LNCAP (cell line): ENCODE measurements at regions not wholly inside any gene's neighbourhood (a gene's known extent, or its start where the extent isn't known, plus 50 kb on each side); places are given as distances from the start of the nearest gene placed in this dataset.

ENCODE experiments used
- CTCF ChIP-seq: fragments of 450-650 bp; IDR thresholded peaks from 2 replicates; pipeline ENCODE4 v1.5.1; 2017; ENCODE audit warnings: mild to moderate bottlenecking

GRCh38 chr12:75699251-75699650 is 187.8 kb upstream of the KRR1 start:
- TF ChIP-seq CTCF, result no peak

DNA sequence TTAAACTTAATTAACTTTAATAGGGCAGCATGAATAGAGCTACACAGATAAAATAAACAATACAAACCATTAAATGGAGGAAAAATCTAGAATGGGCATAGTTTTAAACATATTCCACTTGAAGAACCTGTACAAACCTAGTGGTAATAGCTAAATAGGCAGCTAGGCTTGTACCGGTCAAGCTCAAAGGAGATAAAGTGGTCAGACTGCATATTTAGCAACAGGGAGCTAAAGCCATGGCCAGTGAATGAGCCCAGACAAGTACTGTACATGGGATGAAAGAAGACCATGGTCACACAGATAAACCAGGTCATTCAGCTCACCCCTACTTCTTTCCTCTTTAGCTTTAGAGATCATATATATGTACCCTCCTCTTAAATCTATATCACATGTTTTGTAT is 186.6 kb upstream of the KRR1 start:
- no peak for TF ChIP-seq CTCF

DNA sequence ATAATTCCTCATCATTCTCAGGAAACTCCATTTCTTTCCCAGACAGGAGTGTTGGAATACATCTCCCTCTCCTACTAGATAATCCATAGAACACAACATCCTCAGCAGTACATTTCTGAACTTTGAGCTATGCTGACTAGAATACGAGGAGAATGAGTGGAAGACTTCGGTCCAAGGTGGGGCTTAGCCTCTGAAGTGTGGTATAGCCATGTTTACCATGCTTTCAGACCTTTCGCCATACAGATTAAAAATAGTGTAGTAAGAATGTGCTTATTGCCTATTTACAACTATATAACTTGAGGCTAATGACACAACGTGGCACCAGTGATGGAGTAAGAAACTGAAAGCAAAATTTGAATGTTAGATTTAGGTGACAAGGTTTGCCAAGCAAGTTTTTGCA is 184.5 kb upstream of the KRR1 start:
- TF ChIP-seq CTCF, result no peak

- no peak for TF ChIP-seq CTCF
These were observed 183.3 kb upstream of the KRR1 start for GRCh38 chr12:75694534-75695268.

- TF ChIP-seq CTCF, result no peak
These were observed 181.5 kb upstream of the KRR1 start for GRCh38 chr12:75692876-75693275.

GRCh38 chr12:75690296-75690955 is 179.0 kb upstream of the KRR1 start:
- no peak for TF ChIP-seq CTCF

GRCh38 chr12:75685617-75686225 is 174.3 kb upstream of the KRR1 start:
- TF ChIP-seq CTCF, result no peak
